ENCODE measurements at regions not wholly inside any gene's neighbourhood (a gene's known extent, or its start where the extent isn't known, plus 50 kb on each side); places are given as distances from the start of the nearest gene placed in this dataset.
"Not testable (repeated sequence)": the region's sequence is repeated elsewhere in the genome, so short reads cannot be mapped to it uniquely, and the experiment has no call there.

DNA sequence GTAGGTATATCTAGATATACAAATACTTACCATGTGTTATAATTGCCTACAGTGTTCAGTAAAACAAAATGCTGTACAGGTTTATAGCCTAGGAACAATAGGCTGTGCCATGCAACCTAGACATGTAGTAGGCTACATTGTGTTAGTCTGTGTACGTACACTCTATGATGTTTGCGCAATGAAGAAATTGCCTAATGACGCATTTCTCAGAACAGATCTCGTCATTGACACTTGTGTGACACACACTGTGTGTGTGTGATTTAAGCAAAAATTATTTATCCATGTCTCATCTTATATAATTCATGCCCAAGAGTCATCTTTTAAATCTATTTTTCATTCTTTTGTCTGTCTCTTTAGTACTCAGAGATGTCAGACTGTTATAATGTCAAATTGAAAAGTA, 1888.8 kb upstream of the PCDH20 start:
- H3K4me1 ChIP-seq (ENCODE audit: control insufficient read depth, insufficient read depth, low read length) = no peaks in the 10 kb centered on the region
- H3K4me3 ChIP-seq (ENCODE audit: low read depth, low read length) = no peak overlapping the region
- no peaks in the 10 kb centered on the region for H3K9me3 ChIP-seq (ENCODE audit: control insufficient read depth, insufficient read depth, low read length)
- no peak overlapping the region for H3K27ac ChIP-seq (ENCODE audit: low read depth, low read length)
- H3K36me3 ChIP-seq (ENCODE audit: control insufficient read depth, insufficient read depth, low read length) = no peaks in the 10 kb centered on the region
- H3K27me3 ChIP-seq (ENCODE audit: control insufficient read depth, insufficient read depth, low read length) = no peaks in the 10 kb centered on the region
- H3K9ac ChIP-seq (ENCODE audit: low read depth, low read length) = no peak overlapping the region

DNA sequence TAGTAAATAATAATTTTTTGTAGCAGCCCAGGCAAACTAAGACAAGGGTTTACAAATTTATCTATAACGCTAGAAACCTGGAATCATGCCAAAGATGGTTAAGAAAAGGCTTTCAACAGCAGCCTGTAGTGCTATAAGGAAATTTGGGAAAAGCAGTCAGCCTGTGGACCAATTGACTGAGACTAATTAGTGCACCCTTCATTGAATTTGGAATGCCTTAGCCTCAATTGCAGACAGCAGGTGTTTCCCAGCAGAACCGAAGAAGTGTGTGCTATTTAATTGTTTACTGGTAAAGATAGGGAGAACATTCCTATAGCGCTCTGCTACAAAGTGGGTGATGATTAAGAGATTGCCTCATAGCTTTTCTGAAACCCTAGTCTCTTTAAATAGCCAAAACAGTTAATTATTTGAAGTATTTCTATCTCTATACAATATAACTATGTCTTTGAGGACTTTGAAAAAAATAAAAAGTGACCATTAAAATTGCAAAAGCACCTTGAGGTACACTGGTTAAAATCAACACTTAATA, 1884.3 kb upstream of the PCDH20 start:
- H3K4me3 ChIP-seq (ENCODE audit: low read depth, low read length) = no peak overlapping the region
- no peaks in the 10 kb centered on the region for H3K27me3 ChIP-seq (ENCODE audit: control insufficient read depth, insufficient read depth, low read length)
- no peak overlapping the region for H3K9ac ChIP-seq (ENCODE audit: low read depth, low read length)
- no peak overlapping the region for H3K27ac ChIP-seq (ENCODE audit: low read depth, low read length)
- H3K9me3 ChIP-seq (ENCODE audit: control insufficient read depth, insufficient read depth, low read length) = no peaks in the 10 kb centered on the region
- no peaks in the 10 kb centered on the region for H3K4me1 ChIP-seq (ENCODE audit: control insufficient read depth, insufficient read depth, low read length)
- no peaks in the 10 kb centered on the region for H3K36me3 ChIP-seq (ENCODE audit: control insufficient read depth, insufficient read depth, low read length)

- Histone ChIP-seq H3K9ac (ENCODE audit: low read depth, low read length) (no peak overlapping the region), H3K9me3 (ENCODE audit: control insufficient read depth, insufficient read depth, low read length) (no peaks in the 10 kb centered on the region), H3K4me3 (ENCODE audit: low read depth, low read length) (no peak overlapping the region), H3K27ac (ENCODE audit: low read depth, low read length) (no peak overlapping the region), H3K27me3 (ENCODE audit: control insufficient read depth, insufficient read depth, low read length) (no peaks in the 10 kb centered on the region), H3K4me1 (ENCODE audit: control insufficient read depth, insufficient read depth, low read length) (no peaks in the 10 kb centered on the region), H3K36me3 (ENCODE audit: control insufficient read depth, insufficient read depth, low read length) (no peaks in the 10 kb centered on the region)
These were observed 1881.5 kb upstream of the PCDH20 start for GRCh38 chr13:63297163-63297562.

DNA sequence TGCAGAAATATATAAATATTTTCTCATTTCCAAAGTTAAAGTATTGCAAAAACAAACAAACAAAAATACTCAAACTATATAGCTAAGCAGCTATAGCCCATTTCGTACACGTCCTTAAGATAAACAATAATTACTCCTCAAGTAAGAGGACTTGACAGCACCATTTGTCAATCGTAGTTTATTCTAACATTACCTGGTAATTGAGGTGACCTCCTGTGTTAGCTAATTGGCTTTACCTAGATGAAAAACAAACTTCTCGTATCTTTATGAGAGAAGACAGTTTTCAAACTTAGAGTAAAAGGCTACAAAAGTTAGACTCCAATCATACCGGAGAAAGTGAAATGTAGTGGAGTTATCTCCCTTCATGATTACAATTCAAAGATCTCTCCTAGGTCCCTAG, 1876.1 kb upstream of the PCDH20 start:
- Histone ChIP-seq H3K4me3 (ENCODE audit: low read depth, low read length) (no peak overlapping the region), H3K27me3 (ENCODE audit: control insufficient read depth, insufficient read depth, low read length) (no peaks in the 10 kb centered on the region), H3K27ac (ENCODE audit: low read depth, low read length) (no peak overlapping the region), H3K36me3 (ENCODE audit: control insufficient read depth, insufficient read depth, low read length) (no peaks in the 10 kb centered on the region), H3K9me3 (ENCODE audit: control insufficient read depth, insufficient read depth, low read length) (no peaks in the 10 kb centered on the region), H3K4me1 (ENCODE audit: control insufficient read depth, insufficient read depth, low read length) (no peaks in the 10 kb centered on the region), H3K9ac (ENCODE audit: low read depth, low read length) (no peak overlapping the region)

DNA sequence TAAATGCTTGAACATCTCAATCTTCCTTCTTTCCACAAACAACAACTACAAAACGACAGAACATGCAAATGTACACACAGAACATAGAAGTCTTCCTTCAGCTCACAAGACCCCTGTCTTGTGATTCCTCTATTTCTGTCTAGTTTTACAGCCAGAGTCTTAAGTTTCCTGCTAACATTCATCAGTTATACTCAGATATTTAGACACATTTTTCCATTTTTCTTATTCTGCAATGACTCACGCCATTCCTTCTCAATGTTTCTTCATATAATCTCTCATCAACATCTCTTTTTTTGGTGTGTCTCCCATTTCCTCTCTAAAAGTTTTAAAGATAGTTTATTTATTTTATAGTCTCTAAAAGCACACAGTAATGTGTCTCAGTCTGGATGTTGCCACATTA, 1872.9 kb upstream of the PCDH20 start:
- Histone ChIP-seq H3K9me3 (ENCODE audit: control insufficient read depth, insufficient read depth, low read length) (no peaks in the 10 kb centered on the region), H3K27me3 (ENCODE audit: control insufficient read depth, insufficient read depth, low read length) (no peaks in the 10 kb centered on the region), H3K4me1 (ENCODE audit: control insufficient read depth, insufficient read depth, low read length) (no peaks in the 10 kb centered on the region), H3K4me3 (ENCODE audit: low read depth, low read length) (no peak overlapping the region), H3K27ac (ENCODE audit: low read depth, low read length) (no peak overlapping the region), H3K9ac (ENCODE audit: low read depth, low read length) (no peak overlapping the region), H3K36me3 (ENCODE audit: control insufficient read depth, insufficient read depth, low read length) (no peaks in the 10 kb centered on the region)

- Histone ChIP-seq H3K9me3 (ENCODE audit: control insufficient read depth, insufficient read depth, low read length) (no peaks in the 10 kb centered on the region), H3K27me3 (ENCODE audit: control insufficient read depth, insufficient read depth, low read length) (no peaks in the 10 kb centered on the region), H3K27ac (ENCODE audit: low read depth, low read length) (no peak overlapping the region), H3K9ac (ENCODE audit: low read depth, low read length) (no peak overlapping the region), H3K4me3 (ENCODE audit: low read depth, low read length) (no peak overlapping the region), H3K4me1 (ENCODE audit: control insufficient read depth, insufficient read depth, low read length) (no peaks in the 10 kb centered on the region), H3K36me3 (ENCODE audit: control insufficient read depth, insufficient read depth, low read length) (no peaks in the 10 kb centered on the region)
These were observed 1872.3 kb upstream of the PCDH20 start for GRCh38 chr13:63287926-63288325.

- no peak overlapping the region for H3K9ac ChIP-seq (ENCODE audit: low read depth, low read length)
- no peak overlapping the region for H3K27ac ChIP-seq (ENCODE audit: low read depth, low read length)
- H3K9me3 ChIP-seq (ENCODE audit: control insufficient read depth, insufficient read depth, low read length) = no peaks in the 10 kb centered on the region
- H3K4me3 ChIP-seq (ENCODE audit: low read depth, low read length) = no peak overlapping the region
- no peaks in the 10 kb centered on the region for H3K27me3 ChIP-seq (ENCODE audit: control insufficient read depth, insufficient read depth, low read length)
- no peaks in the 10 kb centered on the region for H3K4me1 ChIP-seq (ENCODE audit: control insufficient read depth, insufficient read depth, low read length)
- no peaks in the 10 kb centered on the region for H3K36me3 ChIP-seq (ENCODE audit: control insufficient read depth, insufficient read depth, low read length)
These were observed 1869.8 kb upstream of the PCDH20 start for GRCh38 chr13:63285426-63285825.

DNA sequence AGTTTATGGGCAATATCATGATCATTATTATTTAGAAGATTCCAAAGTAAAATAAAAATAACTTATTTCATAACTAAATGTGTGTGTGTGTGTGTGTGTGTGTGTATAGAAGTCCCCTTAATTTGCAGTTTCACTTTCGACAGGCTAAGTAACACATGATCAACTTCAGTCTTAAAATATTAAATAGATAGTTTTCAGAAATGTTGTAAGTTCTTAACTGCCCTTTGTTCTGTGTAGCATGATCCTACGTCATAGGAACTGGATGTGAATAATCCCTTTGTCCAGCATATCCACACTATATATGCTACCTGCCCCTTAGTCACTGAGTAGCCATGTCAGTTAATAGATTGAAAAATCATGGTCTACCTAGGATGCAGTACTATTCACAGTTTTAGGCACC, 1863.5 kb upstream of the PCDH20 start:
- H3K9ac ChIP-seq (ENCODE audit: low read depth, low read length) = no peak overlapping the region
- H3K36me3 ChIP-seq (ENCODE audit: control insufficient read depth, insufficient read depth, low read length) = no peaks in the 10 kb centered on the region
- H3K27ac ChIP-seq (ENCODE audit: low read depth, low read length) = no peak overlapping the region
- no peak overlapping the region for H3K4me3 ChIP-seq (ENCODE audit: low read depth, low read length)
- no peaks in the 10 kb centered on the region for H3K27me3 ChIP-seq (ENCODE audit: control insufficient read depth, insufficient read depth, low read length)
- H3K9me3 ChIP-seq (ENCODE audit: control insufficient read depth, insufficient read depth, low read length) = no peaks in the 10 kb centered on the region
- H3K4me1 ChIP-seq (ENCODE audit: control insufficient read depth, insufficient read depth, low read length) = no peaks in the 10 kb centered on the region

DNA sequence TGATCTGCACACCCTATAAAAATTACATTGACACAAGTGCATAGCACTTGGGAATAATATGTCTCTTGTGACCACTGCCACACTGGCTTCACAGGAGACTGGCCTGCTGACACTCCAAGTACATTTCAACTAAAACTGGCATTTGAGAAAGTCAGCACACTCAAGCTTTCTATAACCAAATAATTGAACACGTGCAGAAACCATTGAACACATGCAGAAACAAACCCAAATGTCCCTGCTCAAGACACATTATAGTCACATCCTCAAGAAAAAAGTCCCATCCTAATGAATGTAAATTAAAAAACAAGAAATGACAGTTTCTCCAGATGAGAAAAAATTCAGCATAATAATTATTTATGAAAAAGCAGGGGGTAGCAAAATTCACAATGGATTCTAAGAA, 1859.1 kb upstream of the PCDH20 start:
- Histone ChIP-seq H3K27me3 (ENCODE audit: control insufficient read depth, insufficient read depth, low read length) (no peaks in the 10 kb centered on the region), H3K9ac (ENCODE audit: low read depth, low read length) (no peak overlapping the region), H3K4me1 (ENCODE audit: control insufficient read depth, insufficient read depth, low read length) (no peaks in the 10 kb centered on the region), H3K9me3 (ENCODE audit: control insufficient read depth, insufficient read depth, low read length) (no peaks in the 10 kb centered on the region), H3K36me3 (ENCODE audit: control insufficient read depth, insufficient read depth, low read length) (no peaks in the 10 kb centered on the region), H3K27ac (ENCODE audit: low read depth, low read length) (no peak overlapping the region), H3K4me3 (ENCODE audit: low read depth, low read length) (no peak overlapping the region)

GRCh38 chr13:63249411-63250187, 1834.0 kb upstream of the PCDH20 start:
- Histone ChIP-seq H3K4me3 (ENCODE audit: low read depth, low read length) (no peak overlapping the region), H3K27ac (ENCODE audit: low read depth, low read length) (no peak overlapping the region), H3K27me3 (ENCODE audit: control insufficient read depth, insufficient read depth, low read length) (no peaks in the 10 kb centered on the region), H3K9me3 (ENCODE audit: control insufficient read depth, insufficient read depth, low read length) (no peaks in the 10 kb centered on the region), H3K4me1 (ENCODE audit: control insufficient read depth, insufficient read depth, low read length) (no peaks in the 10 kb centered on the region), H3K9ac (ENCODE audit: low read depth, low read length) (no peak overlapping the region), H3K36me3 (ENCODE audit: control insufficient read depth, insufficient read depth, low read length) (no peaks in the 10 kb centered on the region)

DNA sequence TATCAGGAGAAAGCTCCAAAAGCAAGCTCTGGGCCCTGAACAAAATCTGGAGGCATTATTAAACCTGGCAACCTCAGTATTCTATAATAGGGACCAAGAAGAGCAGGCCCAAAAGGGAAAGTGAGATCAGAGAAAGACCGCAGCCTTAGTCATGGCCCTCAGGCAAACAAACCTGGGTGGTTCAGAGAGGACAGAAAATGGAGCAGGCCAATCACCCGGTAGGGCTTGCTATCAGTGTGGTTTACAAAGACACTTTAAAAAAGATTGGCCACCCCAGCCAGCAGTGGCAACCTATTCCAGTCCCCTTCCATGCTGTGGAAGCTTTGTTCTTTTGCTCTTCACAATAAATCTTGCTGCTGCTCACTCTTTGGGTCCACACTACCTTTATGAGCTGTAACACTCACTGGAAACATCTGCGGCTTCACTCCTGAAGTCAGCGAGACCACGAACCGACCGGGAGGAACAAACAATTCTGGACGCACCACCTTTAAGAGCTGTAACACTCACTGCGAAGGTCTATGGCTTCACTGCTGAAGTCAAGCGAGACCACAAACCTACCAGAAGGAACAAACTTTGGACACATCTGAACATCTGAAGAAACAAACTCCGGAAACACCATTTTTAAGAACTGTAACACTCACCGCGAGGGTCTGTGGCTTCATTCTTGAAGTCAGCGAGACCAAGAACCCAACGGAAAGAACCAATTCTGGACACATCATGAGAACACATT, 1821.2 kb upstream of the PCDH20 start:
- not testable (repeated sequence) for H3K4me1 ChIP-seq (ENCODE audit: control insufficient read depth, insufficient read depth, low read length); H3K36me3 ChIP-seq (ENCODE audit: control insufficient read depth, insufficient read depth, low read length); H3K9ac ChIP-seq (ENCODE audit: low read depth, low read length); H3K4me3 ChIP-seq (ENCODE audit: low read depth, low read length); H3K9me3 ChIP-seq (ENCODE audit: control insufficient read depth, insufficient read depth, low read length); H3K27me3 ChIP-seq (ENCODE audit: control insufficient read depth, insufficient read depth, low read length); H3K27ac ChIP-seq (ENCODE audit: low read depth, low read length)
